HEK293 (cell line): ENCODE measurements at regions not wholly inside any gene's neighbourhood (a gene's known extent, or its start where the extent isn't known, plus 50 kb on each side); places are given as distances from the start of the nearest gene placed in this dataset.

Experiments used
- CTCF ChIA-PET: fragments of 350-600 bp; formaldehyde crosslinking; extraction: SDS; loops from one replicate; lab custom pipeline; 2021; ENCODE audit warnings: antibody characterized with exemption; lab: Yijun Ruan, JAX
- POLR2A ChIA-PET: fragments of 300-600 bp; formaldehyde crosslinking; extraction: SDS; loops from one replicate; lab custom pipeline; 2020; ENCODE audit warnings: antibody characterized with exemption, inconsistent platforms; lab: Yijun Ruan, JAX
- H3K27ac ChIP-seq: fragments of 200-500 bp; sonication (Bioruptor generic); 2 replicates; pipeline ENCODE4 v1.5.1; 2014; ENCODE audit warnings: low read depth, low read length, control low read depth, inconsistent platforms; ENCODE audit errors: extremely low read depth
- H3K36me3 ChIP-seq, 2 experiments: fragments of 200-500 bp in 1 of 2; sonication (Bioruptor generic) in 1 of 2; 1 replicate in 1 of 2; 2 replicates in 1 of 2; pipeline ENCODE4 v1.5.1; 2014 to 2017; ENCODE audit warnings: inconsistent platforms in 2 of 2, low read length in 2 of 2; ENCODE audit not compliant: control insufficient read depth in 2 of 2, insufficient read depth in 1 of 2
- H3K4me1 ChIP-seq: fragments of 200-500 bp; sonication (Bioruptor generic); 2 replicates; pipeline ENCODE4 v1.5.1; 2014; ENCODE audit warnings: mild to moderate bottlenecking, low read length, inconsistent platforms; ENCODE audit not compliant: control insufficient read depth, insufficient read depth
- H3K4me3 ChIP-seq: 2 replicates; pipeline ENCODE4 v1.5.1; 2011; ENCODE audit warnings: low read depth, mild to moderate bottlenecking, control low read depth, low read length, moderate library complexity
- H3K9me3 ChIP-seq: fragments of 200-500 bp; sonication (Bioruptor generic); 2 replicates; pipeline ENCODE4 v1.5.1; 2014; ENCODE audit warnings: low read depth, low read length, inconsistent platforms; ENCODE audit not compliant: control insufficient read depth, insufficient read depth
- GLIS2 ChIP-seq: fragments of 450-650 bp; formaldehyde crosslinking; IDR thresholded peaks from 2 replicates; pipeline ENCODE4 v1.5.1; 2016; ENCODE audit warnings: missing biosample characterization, missing genetic modification characterization
- SALL2 ChIP-seq: fragments of 450-650 bp; formaldehyde crosslinking; IDR thresholded peaks from 2 replicates; pipeline ENCODE4 v1.5.0; 2017; ENCODE audit warnings: missing biosample characterization, mild to moderate bottlenecking, missing genetic modification characterization, borderline replicate concordance
- SETDB1 ChIP-seq: IDR thresholded peaks from one replicate; pipeline ENCODE4 v1.6.1; 2017; ENCODE audit warnings: mild to moderate bottlenecking, low read length, moderate library complexity, mixed read lengths; ENCODE audit not compliant: insufficient read length
- SP2 ChIP-seq: fragments of 450-650 bp; formaldehyde crosslinking; IDR thresholded peaks from 2 replicates; pipeline ENCODE4 v1.5.1; 2016; ENCODE audit warnings: missing biosample characterization, missing genetic modification characterization
- WT1 ChIP-seq: fragments of 450-650 bp; formaldehyde crosslinking; IDR thresholded peaks from 2 replicates; pipeline ENCODE4 v1.5.1; 2016; ENCODE audit warnings: missing biosample characterization, missing genetic modification characterization
- YY2 ChIP-seq: fragments of 450-650 bp; formaldehyde crosslinking; IDR thresholded peaks from 2 replicates; pipeline ENCODE4 v1.5.1; 2016; ENCODE audit warnings: missing biosample characterization, missing genetic modification characterization
- ZBTB7A ChIP-seq: fragments of 450-650 bp; formaldehyde crosslinking; IDR thresholded peaks from 2 replicates; pipeline ENCODE4 v1.5.1; 2016; ENCODE audit warnings: low read depth, missing biosample characterization, missing genetic modification characterization
- ZFP3 ChIP-seq: fragments of 450-650 bp; formaldehyde crosslinking; IDR thresholded peaks from 2 replicates; pipeline ENCODE4 v1.5.1; 2016; ENCODE audit warnings: low read depth, missing biosample characterization, missing genetic modification characterization
- ZNF157 ChIP-seq: fragments of 450-650 bp; formaldehyde crosslinking; IDR thresholded peaks from 2 replicates; pipeline ENCODE4 v1.5.1; 2016; ENCODE audit warnings: missing biosample characterization, missing genetic modification characterization
- ZNF292 ChIP-seq: fragments of 450-650 bp; formaldehyde crosslinking; IDR thresholded peaks from 2 replicates; pipeline ENCODE4 v1.5.1; 2016; ENCODE audit warnings: low read depth, missing biosample characterization, missing genetic modification characterization, borderline replicate concordance
- ZNF558 ChIP-seq: fragments of 450-650 bp; formaldehyde crosslinking; IDR thresholded peaks from 2 replicates; pipeline ENCODE4 v1.5.1; 2016; ENCODE audit warnings: missing biosample characterization, missing genetic modification characterization
- ZNF571 ChIP-seq: fragments of 450-650 bp; formaldehyde crosslinking; IDR thresholded peaks from 2 replicates; pipeline ENCODE4 v1.5.0; 2017; ENCODE audit warnings: missing biosample characterization, missing genetic modification characterization
- ZNF585B ChIP-seq: fragments of 450-650 bp; formaldehyde crosslinking; IDR thresholded peaks from 2 replicates; pipeline ENCODE4 v1.5.1; 2016; ENCODE audit warnings: missing biosample characterization, missing genetic modification characterization
- ZNF624 ChIP-seq: fragments of 450-650 bp; formaldehyde crosslinking; IDR thresholded peaks from 2 replicates; pipeline ENCODE4 v1.5.1; 2017; ENCODE audit warnings: missing biosample characterization, missing genetic modification characterization
- ZNF660 ChIP-seq: fragments of 450-650 bp; IDR thresholded peaks from 2 replicates; pipeline ENCODE4 v1.5.1; 2018; ENCODE audit warnings: missing biosample characterization, mild to moderate bottlenecking, missing genetic modification characterization
- TF ChIP-seq, protein P1 (sequence below): fragments of 450-650 bp; formaldehyde crosslinking; IDR thresholded peaks from 2 replicates; pipeline ENCODE4 v1.5.1; 2016; ENCODE audit warnings: missing biosample characterization, missing genetic modification characterization, low read depth
- TF ChIP-seq, protein P2 (sequence below): fragments of 450-650 bp; formaldehyde crosslinking; IDR thresholded peaks from 2 replicates; pipeline ENCODE4 v1.5.1; 2016; ENCODE audit warnings: missing biosample characterization, missing genetic modification characterization, borderline replicate concordance
- TF ChIP-seq, protein P3 (sequence below): fragments of 450-650 bp; formaldehyde crosslinking; IDR thresholded peaks from 2 replicates; pipeline ENCODE4 v1.5.1; 2016; ENCODE audit warnings: missing biosample characterization, missing genetic modification characterization
- TF ChIP-seq, protein P4 (sequence below): fragments of 450-650 bp; formaldehyde crosslinking; IDR thresholded peaks from 2 replicates; pipeline ENCODE4 v1.5.1; 2017; ENCODE audit warnings: missing biosample characterization, missing genetic modification characterization
- TF ChIP-seq, protein P5 (sequence below): fragments of 450-650 bp; formaldehyde crosslinking; IDR thresholded peaks from 2 replicates; pipeline ENCODE4; 2016; ENCODE audit warnings: missing biosample characterization, missing genetic modification characterization
- TF ChIP-seq, protein P6 (sequence below): fragments of 450-650 bp; formaldehyde crosslinking; IDR thresholded peaks from 2 replicates; pipeline ENCODE4 v1.5.1; 2016; ENCODE audit warnings: missing biosample characterization, missing genetic modification characterization, borderline replicate concordance
- TF ChIP-seq, protein P7 (sequence below): fragments of 450-650 bp; formaldehyde crosslinking; IDR thresholded peaks from 2 replicates; pipeline ENCODE4 v1.5.1; 2016; ENCODE audit warnings: missing biosample characterization, missing genetic modification characterization

DNA sequence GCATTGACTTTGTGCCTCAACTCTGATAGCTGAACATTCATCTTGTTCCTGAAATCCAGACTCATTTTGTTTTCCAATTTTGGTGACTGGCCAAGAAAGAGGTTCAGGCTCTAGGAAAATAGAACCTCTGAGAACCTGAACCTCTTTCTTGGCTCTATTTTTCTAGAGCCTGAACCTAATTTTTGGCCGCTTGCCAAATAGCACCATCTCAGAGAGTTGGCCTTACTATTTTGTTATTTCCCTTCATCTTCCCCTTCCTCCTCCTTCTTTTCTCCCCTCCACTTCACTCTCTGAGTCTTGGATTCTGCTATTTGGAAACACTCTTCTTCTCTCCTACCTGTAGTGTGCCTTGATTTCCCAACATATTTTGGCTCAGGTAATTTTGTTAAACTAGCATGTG is 114.4 kb upstream of the CNTN1 start:
- POLR2A ChIA-PET: no interaction called here
- no peak overlapping the region for H3K4me3 ChIP-seq
- no peak for TF ChIP-seq ZNF624 (tag by site-specific recombination)
- TF ChIP-seq, protein P1, sequence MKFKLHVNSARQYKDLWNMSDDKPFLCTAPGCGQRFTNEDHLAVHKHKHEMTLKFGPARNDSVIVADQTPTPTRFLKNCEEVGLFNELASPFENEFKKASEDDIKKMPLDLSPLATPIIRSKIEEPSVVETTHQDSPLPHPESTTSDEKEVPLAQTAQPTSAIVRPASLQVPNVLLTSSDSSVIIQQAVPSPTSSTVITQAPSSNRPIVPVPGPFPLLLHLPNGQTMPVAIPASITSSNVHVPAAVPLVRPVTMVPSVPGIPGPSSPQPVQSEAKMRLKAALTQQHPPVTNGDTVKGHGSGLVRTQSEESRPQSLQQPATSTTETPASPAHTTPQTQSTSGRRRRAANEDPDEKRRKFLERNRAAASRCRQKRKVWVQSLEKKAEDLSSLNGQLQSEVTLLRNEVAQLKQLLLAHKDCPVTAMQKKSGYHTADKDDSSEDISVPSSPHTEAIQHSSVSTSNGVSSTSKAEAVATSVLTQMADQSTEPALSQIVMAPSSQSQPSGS (tag by site-specific recombination): no peak
- TF ChIP-seq ZFP3 (tag by site-specific recombination): no peak
- no peak for TF ChIP-seq ZNF571 (tag by site-specific recombination)
- TF ChIP-seq, protein P2, sequence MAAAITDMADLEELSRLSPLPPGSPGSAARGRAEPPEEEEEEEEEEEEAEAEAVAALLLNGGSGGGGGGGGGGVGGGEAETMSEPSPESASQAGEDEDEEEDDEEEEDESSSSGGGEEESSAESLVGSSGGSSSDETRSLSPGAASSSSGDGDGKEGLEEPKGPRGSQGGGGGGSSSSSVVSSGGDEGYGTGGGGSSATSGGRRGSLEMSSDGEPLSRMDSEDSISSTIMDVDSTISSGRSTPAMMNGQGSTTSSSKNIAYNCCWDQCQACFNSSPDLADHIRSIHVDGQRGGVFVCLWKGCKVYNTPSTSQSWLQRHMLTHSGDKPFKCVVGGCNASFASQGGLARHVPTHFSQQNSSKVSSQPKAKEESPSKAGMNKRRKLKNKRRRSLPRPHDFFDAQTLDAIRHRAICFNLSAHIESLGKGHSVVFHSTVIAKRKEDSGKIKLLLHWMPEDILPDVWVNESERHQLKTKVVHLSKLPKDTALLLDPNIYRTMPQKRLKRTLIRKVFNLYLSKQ: no peak
- TF ChIP-seq WT1: no peak
- TF ChIP-seq, protein P3, sequence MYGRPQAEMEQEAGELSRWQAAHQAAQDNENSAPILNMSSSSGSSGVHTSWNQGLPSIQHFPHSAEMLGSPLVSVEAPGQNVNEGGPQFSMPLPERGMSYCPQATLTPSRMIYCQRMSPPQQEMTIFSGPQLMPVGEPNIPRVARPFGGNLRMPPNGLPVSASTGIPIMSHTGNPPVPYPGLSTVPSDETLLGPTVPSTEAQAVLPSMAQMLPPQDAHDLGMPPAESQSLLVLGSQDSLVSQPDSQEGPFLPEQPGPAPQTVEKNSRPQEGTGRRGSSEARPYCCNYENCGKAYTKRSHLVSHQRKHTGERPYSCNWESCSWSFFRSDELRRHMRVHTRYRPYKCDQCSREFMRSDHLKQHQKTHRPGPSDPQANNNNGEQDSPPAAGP (tag by site-specific recombination): no peak
- no peak for TF ChIP-seq ZNF157
- TF ChIP-seq, protein P4, sequence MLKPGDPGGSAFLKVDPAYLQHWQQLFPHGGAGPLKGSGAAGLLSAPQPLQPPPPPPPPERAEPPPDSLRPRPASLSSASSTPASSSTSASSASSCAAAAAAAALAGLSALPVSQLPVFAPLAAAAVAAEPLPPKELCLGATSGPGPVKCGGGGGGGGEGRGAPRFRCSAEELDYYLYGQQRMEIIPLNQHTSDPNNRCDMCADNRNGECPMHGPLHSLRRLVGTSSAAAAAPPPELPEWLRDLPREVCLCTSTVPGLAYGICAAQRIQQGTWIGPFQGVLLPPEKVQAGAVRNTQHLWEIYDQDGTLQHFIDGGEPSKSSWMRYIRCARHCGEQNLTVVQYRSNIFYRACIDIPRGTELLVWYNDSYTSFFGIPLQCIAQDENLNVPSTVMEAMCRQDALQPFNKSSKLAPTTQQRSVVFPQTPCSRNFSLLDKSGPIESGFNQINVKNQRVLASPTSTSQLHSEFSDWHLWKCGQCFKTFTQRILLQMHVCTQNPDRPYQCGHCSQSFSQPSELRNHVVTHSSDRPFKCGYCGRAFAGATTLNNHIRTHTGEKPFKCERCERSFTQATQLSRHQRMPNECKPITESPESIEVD (tag by site-specific recombination): no peak
- TF ChIP-seq ZNF585B: no peak
- TF ChIP-seq, protein P5, sequence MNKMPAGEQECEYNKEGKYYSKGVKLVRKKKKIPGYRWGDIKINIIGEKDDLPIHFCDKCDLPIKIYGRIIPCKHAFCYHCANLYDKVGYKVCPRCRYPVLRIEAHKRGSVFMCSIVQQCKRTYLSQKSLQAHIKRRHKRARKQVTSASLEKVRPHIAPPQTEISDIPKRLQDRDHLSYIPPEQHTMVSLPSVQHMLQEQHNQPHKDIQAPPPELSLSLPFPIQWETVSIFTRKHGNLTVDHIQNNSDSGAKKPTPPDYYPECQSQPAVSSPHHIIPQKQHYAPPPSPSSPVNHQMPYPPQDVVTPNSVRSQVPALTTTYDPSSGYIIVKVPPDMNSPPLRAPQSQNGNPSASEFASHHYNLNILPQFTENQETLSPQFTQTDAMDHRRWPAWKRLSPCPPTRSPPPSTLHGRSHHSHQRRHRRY: no peak
- no peak for TF ChIP-seq ZNF558 (tag by site-specific recombination)
- no peak for TF ChIP-seq ZNF660 (tag by site-specific recombination)
- TF ChIP-seq SP2 (tag by site-specific recombination): no peak
- H3K9me3 ChIP-seq: no peaks in the 10 kb centered on the region
- H3K36me3 ChIP-seq: no peaks in the 10 kb centered on the region
- H3K27ac ChIP-seq: no peak overlapping the region
- no peaks in the 10 kb centered on the region for H3K4me1 ChIP-seq
- CTCF ChIA-PET: interaction anchor here (0.7 kb wide), 1 partner anchor 26 kb away, joined by 3 read pairs; no protein-coding TSS in a partner anchor

DNA sequence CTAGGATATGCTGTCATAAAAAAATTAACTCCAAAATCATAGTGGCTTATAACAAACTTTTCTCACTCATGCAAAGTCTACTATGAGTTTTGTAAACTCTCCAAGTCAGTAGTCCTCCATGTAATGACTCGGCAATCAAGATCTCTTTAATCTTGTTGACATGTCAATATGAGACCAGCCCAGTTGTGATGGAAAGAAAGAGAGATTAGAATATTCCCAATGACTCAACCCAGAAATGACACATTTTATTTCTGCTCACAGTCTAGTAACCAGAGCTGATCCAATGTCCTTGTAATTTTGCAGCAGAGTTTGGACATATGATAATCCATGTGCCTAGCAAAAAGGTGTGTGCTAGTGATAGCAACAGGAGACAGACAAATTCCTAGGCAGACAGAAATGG is 112.6 kb upstream of the CNTN1 start:
- Histone ChIP-seq H3K4me1 (no peaks in the 10 kb centered on the region), H3K36me3 (no peaks in the 10 kb centered on the region), H3K27ac (no peak overlapping the region), H3K9me3 (no peaks in the 10 kb centered on the region), H3K4me3 (no peak overlapping the region)
- CTCF ChIA-PET: no interaction called here
- POLR2A ChIA-PET: no interaction called here
- TF ChIP-seq SALL2 (no peak), ZBTB7A (tag by site-specific recombination) (no peak), SETDB1 (no peak), ZNF292 (tag by site-specific recombination) (no peak), YY2 (no peak), GLIS2 (tag by site-specific recombination) (no peak)
- TF ChIP-seq, protein P1 (tag by site-specific recombination): no peak
- TF ChIP-seq, protein P6, sequence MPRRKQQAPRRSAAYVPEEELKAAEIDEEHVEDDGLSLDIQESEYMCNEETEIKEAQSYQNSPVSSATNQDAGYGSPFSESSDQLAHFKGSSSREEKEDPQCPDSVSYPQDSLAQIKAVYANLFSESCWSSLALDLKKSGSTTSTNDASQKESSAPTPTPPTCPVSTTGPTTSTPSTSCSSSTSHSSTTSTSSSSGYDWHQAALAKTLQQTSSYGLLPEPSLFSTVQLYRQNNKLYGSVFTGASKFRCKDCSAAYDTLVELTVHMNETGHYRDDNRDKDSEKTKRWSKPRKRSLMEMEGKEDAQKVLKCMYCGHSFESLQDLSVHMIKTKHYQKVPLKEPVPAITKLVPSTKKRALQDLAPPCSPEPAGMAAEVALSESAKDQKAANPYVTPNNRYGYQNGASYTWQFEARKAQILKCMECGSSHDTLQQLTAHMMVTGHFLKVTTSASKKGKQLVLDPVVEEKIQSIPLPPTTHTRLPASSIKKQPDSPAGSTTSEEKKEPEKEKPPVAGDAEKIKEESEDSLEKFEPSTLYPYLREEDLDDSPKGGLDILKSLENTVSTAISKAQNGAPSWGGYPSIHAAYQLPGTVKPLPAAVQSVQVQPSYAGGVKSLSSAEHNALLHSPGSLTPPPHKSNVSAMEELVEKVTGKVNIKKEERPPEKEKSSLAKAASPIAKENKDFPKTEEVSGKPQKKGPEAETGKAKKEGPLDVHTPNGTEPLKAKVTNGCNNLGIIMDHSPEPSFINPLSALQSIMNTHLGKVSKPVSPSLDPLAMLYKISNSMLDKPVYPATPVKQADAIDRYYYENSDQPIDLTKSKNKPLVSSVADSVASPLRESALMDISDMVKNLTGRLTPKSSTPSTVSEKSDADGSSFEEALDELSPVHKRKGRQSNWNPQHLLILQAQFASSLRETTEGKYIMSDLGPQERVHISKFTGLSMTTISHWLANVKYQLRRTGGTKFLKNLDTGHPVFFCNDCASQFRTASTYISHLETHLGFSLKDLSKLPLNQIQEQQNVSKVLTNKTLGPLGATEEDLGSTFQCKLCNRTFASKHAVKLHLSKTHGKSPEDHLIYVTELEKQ (tag by site-specific recombination): no peak
- TF ChIP-seq, protein P7, sequence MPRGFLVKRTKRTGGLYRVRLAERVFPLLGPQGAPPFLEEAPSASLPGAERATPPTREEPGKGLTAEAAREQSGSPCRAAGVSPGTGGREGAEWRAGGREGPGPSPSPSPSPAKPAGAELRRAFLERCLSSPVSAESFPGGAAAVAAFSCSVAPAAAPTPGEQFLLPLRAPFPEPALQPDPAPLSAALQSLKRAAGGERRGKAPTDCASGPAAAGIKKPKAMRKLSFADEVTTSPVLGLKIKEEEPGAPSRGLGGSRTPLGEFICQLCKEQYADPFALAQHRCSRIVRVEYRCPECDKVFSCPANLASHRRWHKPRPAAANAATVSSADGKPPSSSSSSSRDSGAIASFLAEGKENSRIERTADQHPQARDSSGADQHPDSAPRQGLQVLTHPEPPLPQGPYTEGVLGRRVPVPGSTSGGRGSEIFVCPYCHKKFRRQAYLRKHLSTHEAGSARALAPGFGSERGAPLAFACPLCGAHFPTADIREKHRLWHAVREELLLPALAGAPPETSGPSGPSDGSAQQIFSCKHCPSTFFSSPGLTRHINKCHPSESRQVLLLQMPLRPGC (tag by site-specific recombination): no peak
